ENCODE measurements at regions not wholly inside any gene's neighbourhood (a gene's known extent, or its start where the extent isn't known, plus 50 kb on each side); places are given as distances from the start of the nearest gene placed in this dataset.

GRCh38 chr2:129884221-129884786, 95.2 kb upstream of the RAB6C start:
- TF ChIP-seq CTCF (conservative IDR thresholded peaks at IDR 0.05; ENCODE audit: low read depth, low read length) (no peak), EZH2phosphoT487 (IDR thresholded peaks at IDR 0.05; ENCODE audit: borderline replicate concordance, low read length) (no peak)
